ENCODE measurements at regions not wholly inside any gene's neighbourhood (a gene's known extent, or its start where the extent isn't known, plus 50 kb on each side); places are given as distances from the start of the nearest gene placed in this dataset.

DNA sequence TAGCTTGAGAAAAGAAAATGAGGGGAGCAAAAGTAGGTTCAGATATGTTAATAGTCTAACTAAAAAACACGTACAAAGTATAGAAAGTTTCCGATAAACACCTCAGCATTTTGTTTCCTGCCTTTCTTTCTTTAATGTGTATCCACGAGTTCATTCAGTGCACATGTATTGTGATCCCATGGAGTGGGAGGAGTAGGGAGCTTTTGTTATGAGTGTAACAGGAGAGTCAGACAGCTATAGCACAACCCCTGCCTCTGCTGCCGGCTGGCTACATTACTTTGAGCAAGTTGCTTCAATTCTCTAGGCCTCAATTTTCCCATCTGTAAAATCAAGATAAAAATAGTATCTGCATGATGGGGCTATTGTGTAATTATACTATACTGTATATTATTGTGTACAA, 249.2 kb upstream of the FIGN start:
- no peak overlapping the region for H3K4me2 ChIP-seq (ENCODE audit: insufficient read depth, low read length)

More for the DNA sequence above, 249.2 kb upstream of the FIGN start:
- BruUV-seq (replicated peaks): no TSS peak
- CTCF ChIA-PET: interaction anchor here (1.9 kb wide), 1 partner anchor 10 kb away, joined by 5 read pairs; no protein-coding TSS in a partner anchor
- Histone ChIP-seq H3K27ac (ENCODE audit: insufficient read depth, low read depth, low read length) (no peak overlapping the region), H3K9me1 (replicated peaks; ENCODE audit: control insufficient read depth, extremely low read depth, insufficient read depth, low read length) (no peaks in the 10 kb centered on the region), H3K79me2 (ENCODE audit: control insufficient read depth, insufficient read depth, low read length) (no peaks in the 10 kb centered on the region), H2AFZ (ENCODE audit: low read depth, low read length) (no peak overlapping the region), H3K36me3 (ENCODE audit: control insufficient read depth in 2 of 2, extremely low read depth in 1 of 2, insufficient read depth in 2 of 2, low read length in 2 of 2) (no peaks in the 10 kb centered on the region), H3K4me1 (ENCODE audit: control insufficient read depth, extremely low read depth, insufficient read depth, low read length) (no peaks in the 10 kb centered on the region), H4K20me1 (replicated peaks; ENCODE audit: control insufficient read depth, extremely low read depth, insufficient read depth, low read length) (no peaks in the 10 kb centered on the region), H3K27me3 (ENCODE audit: control insufficient read depth in 2 of 2, insufficient read depth in 2 of 2, low read length in 2 of 2) (no peaks in the 10 kb centered on the region), H3K4me3 (replicated peaks in 1 of 3; ENCODE audit: insufficient read depth in 1 of 3, low read depth in 1 of 3, low read length in 3 of 3) (no peak overlapping the region), H3K9me3 (replicated peaks; ENCODE audit: control insufficient read depth, insufficient read depth, low read length) (no peaks in the 10 kb centered on the region), H3K9ac (replicated peaks; ENCODE audit: extremely low read depth, insufficient read depth, low read length) (no peak overlapping the region)
- no peak for TF ChIP-seq POLR2AphosphoS5 (IDR thresholded peaks at IDR 0.05; ENCODE audit: insufficient read depth, low read depth, low read length)
- no peak for TF ChIP-seq FOS (IDR thresholded peaks at IDR 0.05; ENCODE audit: borderline replicate concordance, insufficient read depth, low read length)
- no peak for TF ChIP-seq GATA2 (IDR thresholded peaks at IDR 0.05; ENCODE audit: insufficient read depth, insufficient read length, low read depth, low read length)
- no peak for TF ChIP-seq CTCF (IDR thresholded peaks at IDR 0.05; ENCODE audit: extremely low read depth in 1 of 2, insufficient read depth in 1 of 2, low read depth in 1 of 2, low read length in 2 of 2)
- TF ChIP-seq EZH2 (IDR thresholded peaks at IDR 0.05; ENCODE audit: borderline replicate concordance, low read depth, low read length, severe bottlenecking): no peak
- no peak for TF ChIP-seq MYC (IDR thresholded peaks at IDR 0.05; ENCODE audit: low read depth, low read length)
- no peak for TF ChIP-seq POLR2A (IDR thresholded peaks at IDR 0.05; ENCODE audit: low read depth, low read length)
- no peak for TF ChIP-seq JUN (IDR thresholded peaks at IDR 0.05; ENCODE audit: borderline replicate concordance, insufficient read depth, insufficient read length, low read depth)
- FAIRE-seq: no peak
- no peak for DNase-seq (ENCODE audit: low read depth, low spot score)
- dilution Hi-C loops (cut with MboI; ENCODE audit: extremely low pct_ligation_motif_present, low sequenced_read_pairs): no loop called here
- POLR2A ChIA-PET: no interaction called here
- intact Hi-C loops (cut with micrococcal nuclease): no loop called here

Data from endothelial cell of umbilical vein (primary cell).